ENCODE measurements at regions not wholly inside any gene's neighbourhood (a gene's known extent, or its start where the extent isn't known, plus 50 kb on each side); places are given as distances from the start of the nearest gene placed in this dataset.

GRCh38 chr2:223510713-223511112, 91.4 kb downstream of the SCG2 start:
- TF ChIP-seq POLR2A (IDR thresholded peaks at IDR 0.05) (no peak), CTCF (IDR thresholded peaks at IDR 0.05) (no peak)
- WGBS, 2 donors, result 75 to 85% methylated on average over 4 of the region's 4 CpGs
- Histone ChIP-seq H3K4me1 (no peaks in the 10 kb centered on the region), H3K27me3 (peaks cover 0 to 4% (median 0%) of the 10 kb centered on the region in 4 donors), H3K27ac (no peak overlapping the region), H3K36me3 (no peaks in the 10 kb centered on the region), H3K9me3 (no peaks in the 10 kb centered on the region), H3K4me3 (no peak overlapping the region)
- intact Hi-C loops (cut with DNase I), result no loop called here
- no peak for DNase-seq

- Histone ChIP-seq H3K4me1 (no peaks in the 10 kb centered on the region), H3K9me3 (no peaks in the 10 kb centered on the region), H3K27ac (no peak overlapping the region), H3K27me3 (peaks cover 0 to 4% (median 0%) of the 10 kb centered on the region in 4 donors), H3K4me3 (no peak overlapping the region), H3K36me3 (no peaks in the 10 kb centered on the region)
- DNase-seq, result no peak
- TF ChIP-seq POLR2A (IDR thresholded peaks at IDR 0.05) (no peak), CTCF (IDR thresholded peaks at IDR 0.05) (no peak)
- intact Hi-C loops (cut with DNase I), result no loop called here
- 76 to 85% methylated on average over 4 of the region's 4 CpGs for WGBS, 2 donors
Observed at GRCh38 chr2:223511168-223511567, 91.0 kb downstream of the SCG2 start.

DNA sequence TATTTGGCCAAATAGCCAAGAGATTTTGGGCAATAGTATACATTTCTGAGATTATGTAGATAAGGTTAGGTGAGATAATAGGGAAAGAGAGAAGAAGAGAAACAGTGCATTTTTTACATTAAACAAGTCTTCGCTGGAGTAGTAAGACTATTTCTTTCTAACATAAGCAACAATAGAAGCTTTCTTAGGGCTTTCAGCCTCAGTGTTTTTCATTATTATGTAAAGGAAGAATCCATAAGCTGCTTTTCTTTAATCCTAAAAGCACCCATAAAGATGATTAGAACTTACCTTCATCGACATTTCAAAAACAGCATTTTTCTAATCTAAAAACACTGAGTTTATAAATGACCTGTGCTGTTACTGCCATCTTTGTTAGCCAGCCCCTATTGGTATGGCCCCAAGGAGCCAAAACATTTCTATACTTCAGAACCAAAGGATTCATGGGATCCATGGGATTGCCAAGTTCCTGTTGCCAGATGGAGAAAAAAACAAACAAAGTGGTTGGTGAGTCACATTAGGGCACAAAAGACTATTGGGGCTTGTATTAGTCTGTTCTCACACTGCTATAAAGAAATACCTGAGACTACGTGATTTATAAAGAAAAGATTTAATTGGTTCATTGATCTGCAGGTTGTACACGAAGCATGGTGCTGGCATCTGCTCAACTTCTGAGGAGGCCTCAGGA, 88.2 kb downstream of the SCG2 start:
- H3K4me1 ChIP-seq, result no peaks in the 10 kb centered on the region
- intact Hi-C loops (cut with DNase I), result no loop called here
- H3K9me3 ChIP-seq, result no peaks in the 10 kb centered on the region
- no peak overlapping the region for H3K4me3 ChIP-seq
- peaks cover 0 to 4% (median 0%) of the 10 kb centered on the region in 4 donors for H3K27me3 ChIP-seq
- H3K36me3 ChIP-seq, result no peaks in the 10 kb centered on the region
- TF ChIP-seq CTCF (IDR thresholded peaks at IDR 0.05) (no peak), POLR2A (IDR thresholded peaks at IDR 0.05) (no peak)
- WGBS, 2 donors, result 52 to 58% methylated on average over 4 of the region's 4 CpGs
- DNase-seq, result no peak
- H3K27ac ChIP-seq, result no peak overlapping the region

DNA sequence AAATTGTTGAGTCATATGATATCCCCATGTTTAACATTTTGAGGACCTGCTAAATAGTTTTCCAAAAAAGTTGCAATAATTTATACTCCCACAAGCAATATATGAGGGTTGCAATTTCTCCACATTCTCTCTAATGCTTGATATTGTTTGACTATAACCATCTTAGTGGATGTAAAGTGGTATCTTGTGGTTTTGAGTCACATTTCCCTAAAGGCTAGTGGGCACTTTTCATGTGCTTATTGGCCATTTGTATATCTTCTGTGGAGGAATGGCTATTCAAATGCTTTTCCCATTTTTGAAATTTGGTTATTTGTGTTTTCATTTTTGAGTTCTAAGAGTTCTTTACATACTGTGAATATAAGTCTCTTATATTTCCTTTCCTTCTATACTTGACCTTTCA, 82.7 kb downstream of the SCG2 start:
- intact Hi-C loops (cut with DNase I), result no loop called here
- H3K4me1 ChIP-seq, result peaks cover 0 to 5% (median 0%) of the 10 kb centered on the region in 3 donors
- no peak for TF ChIP-seq POLR2A (IDR thresholded peaks at IDR 0.05)
- no peak for TF ChIP-seq CTCF (IDR thresholded peaks at IDR 0.05)
- H3K36me3 ChIP-seq, result no peaks in the 10 kb centered on the region
- no peak overlapping the region for H3K4me3 ChIP-seq
- no peaks in the 10 kb centered on the region for H3K27me3 ChIP-seq
- H3K27ac ChIP-seq, result no peak overlapping the region
- H3K9me3 ChIP-seq, result no peaks in the 10 kb centered on the region
- no peak for DNase-seq

DNA sequence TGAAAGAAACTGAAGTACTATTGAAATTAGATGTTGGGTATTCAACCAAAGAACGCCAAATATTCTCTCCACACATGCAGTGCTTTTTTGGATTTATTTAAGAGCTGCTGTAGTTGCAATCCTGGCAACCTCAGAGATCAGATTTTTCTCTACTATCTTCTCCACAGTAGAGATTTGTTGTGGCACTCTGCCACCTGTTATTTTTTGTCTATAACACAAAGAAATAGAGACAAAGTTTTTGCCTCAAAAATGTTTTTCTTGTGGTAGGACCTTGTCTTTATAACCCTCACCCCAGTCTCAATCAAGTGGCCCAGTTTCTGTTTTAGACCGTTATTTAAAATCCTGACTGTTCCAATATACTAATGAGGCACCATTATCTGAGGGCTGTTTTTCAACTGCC, 79.4 kb downstream of the SCG2 start:
- Histone ChIP-seq H3K27me3 (no peaks in the 10 kb centered on the region), H3K9me3 (no peaks in the 10 kb centered on the region), H3K27ac (no peak overlapping the region), H3K4me3 (no peak overlapping the region), H3K36me3 (no peaks in the 10 kb centered on the region), H3K4me1 (peaks cover 0 to 5% (median 0%) of the 10 kb centered on the region in 3 donors)
- intact Hi-C loops (cut with DNase I), result no loop called here
- TF ChIP-seq CTCF (IDR thresholded peaks at IDR 0.05), result no peak
- no peak for TF ChIP-seq POLR2A (IDR thresholded peaks at IDR 0.05)
- 54 to 77% methylated on average over 2 of the region's 2 CpGs for WGBS, 2 donors
- no peak for DNase-seq
